ENCODE measurements at regions not wholly inside any gene's neighbourhood (a gene's known extent, or its start where the extent isn't known, plus 50 kb on each side); places are given as distances from the start of the nearest gene placed in this dataset.

GRCh38 chr17:17415006-17415405 is 61.8 kb upstream of the MED9 start:
- H3K18ac ChIP-seq (ENCODE audit: low read length), result no peak overlapping the region
- no peak overlapping the region for H3K4me3 ChIP-seq (ENCODE audit: low read length)
- H3K79me2 ChIP-seq (ENCODE audit: control insufficient read depth, insufficient read depth, low read length), result no peaks in the 10 kb centered on the region
- H3K9ac ChIP-seq (ENCODE audit: low read length), result no peak overlapping the region
- H3K27ac ChIP-seq (ENCODE audit: low read depth, low read length), result no peak overlapping the region
- H3K4ac ChIP-seq (ENCODE audit: low read depth, low read length), result no peak overlapping the region
- no peak overlapping the region for H2AK5ac ChIP-seq (ENCODE audit: low read length)
- no peak overlapping the region for H2BK5ac ChIP-seq (ENCODE audit: low read length)
- H3K4me1 ChIP-seq (ENCODE audit: control insufficient read depth, low read depth, low read length), result no peaks in the 10 kb centered on the region
- H3K27me3 ChIP-seq (ENCODE audit: insufficient read depth, low read length, poor library complexity), result no peaks in the 10 kb centered on the region
- no peaks in the 10 kb centered on the region for H3K79me1 ChIP-seq (ENCODE audit: low read length)
- H3K4me2 ChIP-seq (ENCODE audit: low read length), result no peak overlapping the region
- no peak overlapping the region for H4K5ac ChIP-seq (ENCODE audit: low read length)
- no peak overlapping the region for H3K23ac ChIP-seq (ENCODE audit: low read length)
- DNase-seq, result no peak
- no peak overlapping the region for H2BK15ac ChIP-seq (replicated peaks; ENCODE audit: low read depth)
- no peak overlapping the region for H4K8ac ChIP-seq (ENCODE audit: low read depth, low read length)
- H3K56ac ChIP-seq (ENCODE audit: low read length), result no peak overlapping the region
- WGBS (ENCODE audit: extremely low coverage, insufficient coverage, low lambda C conversion rate), result no CpG with 5 or more reads among the region's 3 CpGs
- no peak overlapping the region for H2BK120ac ChIP-seq (ENCODE audit: low read depth, low read length)
- no peaks in the 10 kb centered on the region for H3K36me3 ChIP-seq (ENCODE audit: control insufficient read depth, insufficient read depth, low read length)

GRCh38 chr17:17416007-17416399 is 60.8 kb upstream of the MED9 start:
- Histone ChIP-seq H3K23ac (ENCODE audit: low read length) (no peak overlapping the region), H3K4me2 (ENCODE audit: low read length) (no peak overlapping the region), H3K9ac (ENCODE audit: low read length) (no peak overlapping the region), H3K18ac (ENCODE audit: low read length) (no peak overlapping the region), H3K79me2 (ENCODE audit: control insufficient read depth, insufficient read depth, low read length) (no peaks in the 10 kb centered on the region), H3K56ac (ENCODE audit: low read length) (no peak overlapping the region), H3K4me3 (ENCODE audit: low read length) (no peak overlapping the region), H3K79me1 (ENCODE audit: low read length) (no peaks in the 10 kb centered on the region), H2BK5ac (ENCODE audit: low read length) (no peak overlapping the region), H2BK15ac (replicated peaks; ENCODE audit: low read depth) (no peak overlapping the region), H4K8ac (ENCODE audit: low read depth, low read length) (no peak overlapping the region), H3K27ac (ENCODE audit: low read depth, low read length) (no peak overlapping the region), H3K27me3 (ENCODE audit: insufficient read depth, low read length, poor library complexity) (no peaks in the 10 kb centered on the region), H4K5ac (ENCODE audit: low read length) (no peak overlapping the region), H3K4ac (ENCODE audit: low read depth, low read length) (no peak overlapping the region), H3K4me1 (ENCODE audit: control insufficient read depth, low read depth, low read length) (no peaks in the 10 kb centered on the region), H2BK120ac (ENCODE audit: low read depth, low read length) (no peak overlapping the region), H3K36me3 (ENCODE audit: control insufficient read depth, insufficient read depth, low read length) (no peaks in the 10 kb centered on the region), H2AK5ac (ENCODE audit: low read length) (no peak overlapping the region)
- DNase-seq, result peak; percentile 84
- no CpG with 5 or more reads among the region's 2 CpGs for WGBS (ENCODE audit: extremely low coverage, insufficient coverage, low lambda C conversion rate)

GRCh38 chr17:17416400-17417360 is 60.1 kb upstream of the MED9 start:
- Histone ChIP-seq H3K27ac (ENCODE audit: low read depth, low read length) (no peak overlapping the region), H3K79me1 (ENCODE audit: low read length) (no peaks in the 10 kb centered on the region), H2BK15ac (replicated peaks; ENCODE audit: low read depth) (no peak overlapping the region), H3K56ac (ENCODE audit: low read length) (no peak overlapping the region), H3K23ac (ENCODE audit: low read length) (no peak overlapping the region), H4K5ac (ENCODE audit: low read length) (no peak overlapping the region), H2BK120ac (ENCODE audit: low read depth, low read length) (no peak overlapping the region), H3K18ac (ENCODE audit: low read length) (no peak overlapping the region), H3K9ac (ENCODE audit: low read length) (no peak overlapping the region), H3K4me1 (ENCODE audit: control insufficient read depth, low read depth, low read length) (no peaks in the 10 kb centered on the region), H3K4me2 (ENCODE audit: low read length) (no peak overlapping the region), H3K27me3 (ENCODE audit: insufficient read depth, low read length, poor library complexity) (no peaks in the 10 kb centered on the region), H2AK5ac (ENCODE audit: low read length) (no peak overlapping the region), H4K8ac (ENCODE audit: low read depth, low read length) (no peak overlapping the region), H3K4me3 (ENCODE audit: low read length) (no peak overlapping the region), H3K4ac (ENCODE audit: low read depth, low read length) (no peak overlapping the region), H2BK5ac (ENCODE audit: low read length) (no peak overlapping the region), H3K79me2 (ENCODE audit: control insufficient read depth, insufficient read depth, low read length) (no peaks in the 10 kb centered on the region), H3K36me3 (ENCODE audit: control insufficient read depth, insufficient read depth, low read length) (no peaks in the 10 kb centered on the region)
- no peak for DNase-seq
- no CpG with 5 or more reads among the region's 16 CpGs for WGBS (ENCODE audit: extremely low coverage, insufficient coverage, low lambda C conversion rate)

- Histone ChIP-seq H2BK120ac (ENCODE audit: low read depth, low read length) (no peak overlapping the region), H3K27ac (ENCODE audit: low read depth, low read length) (no peak overlapping the region), H2AK5ac (ENCODE audit: low read length) (no peak overlapping the region), H2BK15ac (replicated peaks; ENCODE audit: low read depth) (no peak overlapping the region), H3K4me1 (ENCODE audit: control insufficient read depth, low read depth, low read length) (no peaks in the 10 kb centered on the region), H4K5ac (ENCODE audit: low read length) (no peak overlapping the region), H3K4ac (ENCODE audit: low read depth, low read length) (no peak overlapping the region), H3K4me3 (ENCODE audit: low read length) (no peak overlapping the region), H4K8ac (ENCODE audit: low read depth, low read length) (no peak overlapping the region), H3K18ac (ENCODE audit: low read length) (no peak overlapping the region), H3K23ac (ENCODE audit: low read length) (no peak overlapping the region), H3K9ac (ENCODE audit: low read length) (no peak overlapping the region), H3K79me2 (ENCODE audit: control insufficient read depth, insufficient read depth, low read length) (no peaks in the 10 kb centered on the region), H3K56ac (ENCODE audit: low read length) (no peak overlapping the region), H3K36me3 (ENCODE audit: control insufficient read depth, insufficient read depth, low read length) (no peaks in the 10 kb centered on the region), H3K79me1 (ENCODE audit: low read length) (no peaks in the 10 kb centered on the region), H3K4me2 (ENCODE audit: low read length) (no peak overlapping the region), H2BK5ac (ENCODE audit: low read length) (no peak overlapping the region), H3K27me3 (ENCODE audit: insufficient read depth, low read length, poor library complexity) (no peaks in the 10 kb centered on the region)
- WGBS (ENCODE audit: extremely low coverage, insufficient coverage, low lambda C conversion rate), result no CpG with 5 or more reads among the region's 5 CpGs
- DNase-seq, result no peak
These were observed 59.0 kb upstream of the MED9 start for GRCh38 chr17:17417718-17418181.

- H3K56ac ChIP-seq (ENCODE audit: low read length), result no peak overlapping the region
- no peak overlapping the region for H3K4me2 ChIP-seq (ENCODE audit: low read length)
- H3K4me3 ChIP-seq (ENCODE audit: low read length), result no peak overlapping the region
- H3K9ac ChIP-seq (ENCODE audit: low read length), result no peak overlapping the region
- no peaks in the 10 kb centered on the region for H3K27me3 ChIP-seq (ENCODE audit: insufficient read depth, low read length, poor library complexity)
- no peak overlapping the region for H4K5ac ChIP-seq (ENCODE audit: low read length)
- H2BK5ac ChIP-seq (ENCODE audit: low read length), result no peak overlapping the region
- H3K18ac ChIP-seq (ENCODE audit: low read length), result no peak overlapping the region
- WGBS (ENCODE audit: extremely low coverage, insufficient coverage, low lambda C conversion rate), result no CpG with 5 or more reads among the region's 2 CpGs
- no peaks in the 10 kb centered on the region for H3K36me3 ChIP-seq (ENCODE audit: control insufficient read depth, insufficient read depth, low read length)
- H2BK15ac ChIP-seq (replicated peaks; ENCODE audit: low read depth), result no peak overlapping the region
- DNase-seq, result peak; percentile 5
- H3K4me1 ChIP-seq (ENCODE audit: control insufficient read depth, low read depth, low read length), result no peaks in the 10 kb centered on the region
- no peaks in the 10 kb centered on the region for H3K79me2 ChIP-seq (ENCODE audit: control insufficient read depth, insufficient read depth, low read length)
- H2BK120ac ChIP-seq (ENCODE audit: low read depth, low read length), result no peak overlapping the region
- H4K8ac ChIP-seq (ENCODE audit: low read depth, low read length), result no peak overlapping the region
- H2AK5ac ChIP-seq (ENCODE audit: low read length), result no peak overlapping the region
- H3K23ac ChIP-seq (ENCODE audit: low read length), result no peak overlapping the region
- no peaks in the 10 kb centered on the region for H3K79me1 ChIP-seq (ENCODE audit: low read length)
- no peak overlapping the region for H3K27ac ChIP-seq (ENCODE audit: low read depth, low read length)
- H3K4ac ChIP-seq (ENCODE audit: low read depth, low read length), result no peak overlapping the region
These were observed 57.6 kb upstream of the MED9 start for GRCh38 chr17:17419166-17419565.
